ENCODE measurements at regions not wholly inside any gene's neighbourhood (a gene's known extent, or its start where the extent isn't known, plus 50 kb on each side); places are given as distances from the start of the nearest gene placed in this dataset.
"Not testable (repeated sequence)": the region's sequence is repeated elsewhere in the genome, so short reads cannot be mapped to it uniquely, and the experiment has no call there.

DNA sequence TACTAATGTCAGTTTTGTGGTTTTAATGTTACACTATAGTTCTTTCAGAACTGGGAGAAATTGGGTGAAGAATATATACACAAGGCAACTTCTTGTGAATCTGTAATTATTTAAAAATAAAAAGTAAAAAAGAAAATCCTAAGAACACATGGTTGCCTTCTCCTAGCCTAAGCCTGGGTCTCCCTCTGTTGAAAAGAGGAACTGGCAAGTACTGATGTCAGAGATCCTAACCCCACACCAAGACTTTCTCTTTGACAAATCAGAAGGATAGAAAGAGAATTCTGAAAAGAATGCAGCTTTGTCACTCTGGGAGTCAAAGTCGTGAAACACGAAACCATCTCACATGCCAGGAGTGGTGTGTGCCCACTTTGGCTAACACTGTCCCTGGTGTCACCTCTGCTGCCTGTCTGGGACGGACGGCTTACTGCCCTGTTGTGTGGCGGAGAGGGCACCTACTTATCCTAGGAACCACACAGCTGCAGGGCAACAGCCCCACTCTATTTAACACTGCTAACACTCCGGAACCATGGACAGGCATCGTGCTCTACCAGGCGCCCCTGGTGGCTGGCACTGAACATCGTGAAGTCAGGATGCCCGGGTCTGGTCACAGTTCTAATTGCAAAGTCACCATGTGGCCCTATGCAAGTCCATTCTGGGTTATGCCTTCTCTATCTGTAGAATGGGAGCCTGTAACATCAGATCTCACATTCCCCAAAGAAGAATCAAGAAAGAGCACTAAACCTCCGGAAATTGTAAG is 108.7 kb upstream of the CD82 start:
- no peak for DNase-seq

DNA sequence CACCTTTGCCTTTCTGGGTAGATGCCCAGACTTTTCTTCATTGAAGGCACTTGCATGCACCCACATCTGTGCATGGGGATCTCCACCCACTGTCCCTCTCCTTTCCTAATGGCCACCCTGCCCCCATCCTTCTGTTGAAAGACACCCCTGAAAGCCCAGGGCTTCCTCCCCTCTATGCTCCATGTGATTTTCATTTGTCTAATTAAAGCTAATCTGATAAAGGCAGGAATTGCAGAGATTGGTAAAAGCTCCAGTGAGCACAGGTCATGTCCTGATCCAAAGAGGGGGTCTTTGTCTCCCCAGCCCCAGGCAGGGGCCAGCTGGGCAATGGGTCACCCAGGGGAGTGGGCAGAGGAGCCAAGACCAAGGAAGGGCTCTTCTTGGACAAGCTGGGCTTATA is 107.6 kb upstream of the CD82 start:
- DNase-seq: no peak

GRCh38 chr11:44463751-44464150 is 101.7 kb upstream of the CD82 start:
- DNase-seq: no peak

DNA sequence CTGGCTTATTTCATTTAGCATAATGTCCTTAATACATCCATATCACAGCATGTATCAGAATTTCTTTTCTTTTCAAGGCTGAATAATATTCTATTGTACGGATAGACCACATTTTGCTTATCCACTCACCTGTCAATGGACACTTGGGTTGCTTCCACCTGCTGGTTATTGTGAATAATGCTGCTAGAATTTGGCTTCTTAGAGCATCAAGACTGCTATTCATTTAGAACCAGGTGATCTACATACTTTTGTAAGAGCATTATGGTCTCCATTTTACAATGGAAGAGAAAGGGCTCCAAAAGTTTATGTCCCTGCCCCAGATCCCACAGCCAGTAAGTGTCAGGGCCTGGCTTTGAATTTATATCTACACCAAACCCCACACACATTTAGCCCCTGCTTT is 100.7 kb upstream of the CD82 start:
- peak; percentile 12 for DNase-seq

DNA sequence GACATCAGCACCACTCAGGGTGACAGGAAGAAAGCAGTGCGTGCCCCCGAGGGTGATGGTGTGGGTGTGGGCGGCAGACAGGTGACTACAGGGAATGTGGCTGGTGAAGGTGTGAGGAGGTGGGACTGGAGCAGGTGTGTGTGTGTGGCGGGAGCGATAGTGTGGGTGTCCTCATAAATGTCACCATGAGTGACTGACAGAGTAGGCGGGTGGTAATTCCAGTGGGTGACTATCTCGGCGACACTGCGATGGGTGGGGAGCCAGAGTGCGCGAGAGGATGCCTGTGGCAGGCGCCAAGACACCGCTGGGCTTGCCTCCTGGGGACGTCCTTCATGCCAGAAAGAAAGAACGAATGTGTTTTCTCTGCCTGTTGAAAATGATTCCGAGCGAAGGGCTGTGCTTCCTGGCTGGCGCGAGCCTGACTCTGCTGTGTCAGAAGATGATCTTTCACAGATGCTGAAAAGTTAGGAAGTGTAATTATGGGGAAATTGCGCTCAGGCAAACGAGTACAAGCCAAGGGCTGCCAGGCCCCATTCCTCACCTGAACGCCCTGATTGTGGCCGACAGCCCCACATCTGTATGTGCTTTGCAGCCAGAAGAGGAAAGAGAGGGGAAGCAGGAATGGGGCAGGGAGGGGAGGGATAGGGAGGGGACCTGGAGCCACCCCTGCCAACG is 98.8 kb upstream of the CD82 start:
- no peak for DNase-seq

DNA sequence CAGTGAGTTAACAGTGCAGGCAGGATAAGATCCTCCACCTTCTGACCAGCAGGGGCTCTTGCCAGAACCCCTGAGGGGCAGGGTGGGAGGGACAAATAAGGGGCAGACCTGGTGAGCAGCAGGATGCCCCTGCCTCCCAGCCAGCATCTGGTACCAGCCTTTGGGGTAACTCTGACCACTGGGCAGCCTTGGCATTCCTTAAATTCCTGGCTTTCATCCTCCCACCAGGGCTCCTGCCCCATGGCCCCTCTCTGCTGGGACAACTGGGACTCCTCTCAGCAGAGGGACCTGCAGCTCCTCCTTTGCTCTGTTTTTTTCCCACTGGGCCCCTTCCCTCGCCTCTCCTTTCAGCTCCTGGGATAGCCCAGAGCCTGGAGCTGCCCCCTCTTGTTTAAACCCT is 98.0 kb upstream of the CD82 start:
- DNase-seq: no peak

DNA sequence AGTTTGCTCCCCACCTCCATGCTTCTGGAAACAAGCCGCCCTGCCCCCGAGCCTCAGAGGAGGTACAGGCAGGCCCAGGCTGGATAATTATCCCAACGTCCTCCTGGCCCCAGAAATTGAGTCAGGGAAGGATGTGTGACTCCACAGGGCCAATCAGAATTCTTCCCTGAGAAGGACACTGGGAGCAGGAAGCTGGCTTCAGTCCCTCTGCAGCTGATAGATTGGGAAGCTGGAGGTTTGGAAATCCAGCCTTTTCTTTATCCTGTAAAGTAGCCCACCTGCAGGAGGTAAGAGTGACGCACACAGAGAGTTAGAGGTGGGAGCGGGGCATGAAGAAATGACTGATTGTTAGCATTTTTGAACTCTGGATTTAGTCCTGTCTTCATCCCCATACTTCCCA is 97.5 kb upstream of the CD82 start:
- no peak for DNase-seq

DNA sequence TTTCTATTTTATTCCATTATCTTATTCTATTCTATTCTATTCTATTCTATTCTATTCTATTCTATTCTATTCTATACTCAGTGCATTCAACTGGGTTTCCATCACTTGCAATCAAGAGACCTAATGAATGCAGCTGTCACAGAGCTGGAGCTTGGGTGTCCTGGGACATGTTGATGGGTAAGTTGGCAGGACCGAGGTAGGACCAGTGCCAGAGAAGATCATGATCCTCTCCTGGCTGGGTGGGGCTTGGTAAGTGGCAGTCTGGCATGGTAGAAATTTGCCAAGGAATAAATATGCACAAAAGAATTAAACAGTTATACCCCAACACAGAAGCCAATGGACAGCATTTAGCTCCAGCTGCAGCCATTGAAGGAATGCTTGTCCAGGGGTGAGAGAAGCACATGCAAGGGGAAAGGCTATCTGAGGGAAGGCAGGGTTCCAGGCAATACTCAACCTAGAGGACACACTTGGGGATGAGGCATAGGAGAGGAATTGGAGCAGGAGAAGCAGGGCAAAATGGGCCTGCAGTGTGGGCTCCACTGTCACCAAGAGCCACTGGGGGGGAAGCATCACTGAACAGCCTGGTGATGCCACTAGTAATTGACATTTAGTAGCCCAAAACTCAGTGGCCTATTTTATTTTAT is 97.0 kb upstream of the CD82 start:
- no peak for DNase-seq

GRCh38 chr11:44469412-44469811 is 96.1 kb upstream of the CD82 start:
- DNase-seq: no peak

DNA sequence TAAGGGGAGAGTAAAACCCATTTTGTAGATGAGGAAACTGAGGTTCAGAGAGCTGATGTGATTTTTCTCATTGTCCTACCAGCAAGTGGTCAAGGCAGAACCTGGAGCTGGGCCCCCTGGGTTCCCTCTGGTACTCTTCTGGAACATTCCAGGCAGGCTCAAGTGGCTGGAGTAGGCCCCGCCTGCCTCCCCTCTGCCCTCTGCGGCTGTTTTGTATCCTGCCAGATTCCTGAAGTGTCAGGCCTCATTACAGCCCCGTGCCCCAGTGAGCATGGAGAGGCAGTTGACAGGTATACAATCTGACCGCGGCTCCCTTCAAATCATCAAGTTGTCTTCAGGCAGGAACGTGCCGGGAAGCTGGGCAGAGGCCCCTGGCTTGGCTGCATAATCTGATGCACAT is 94.6 kb upstream of the CD82 start:
- DNase-seq: no peak

GRCh38 chr11:44471603-44472002 is 93.9 kb upstream of the CD82 start:
- DNase-seq: no peak

GRCh38 chr11:44472916-44473315 is 92.5 kb upstream of the CD82 start:
- no peak for DNase-seq

DNA sequence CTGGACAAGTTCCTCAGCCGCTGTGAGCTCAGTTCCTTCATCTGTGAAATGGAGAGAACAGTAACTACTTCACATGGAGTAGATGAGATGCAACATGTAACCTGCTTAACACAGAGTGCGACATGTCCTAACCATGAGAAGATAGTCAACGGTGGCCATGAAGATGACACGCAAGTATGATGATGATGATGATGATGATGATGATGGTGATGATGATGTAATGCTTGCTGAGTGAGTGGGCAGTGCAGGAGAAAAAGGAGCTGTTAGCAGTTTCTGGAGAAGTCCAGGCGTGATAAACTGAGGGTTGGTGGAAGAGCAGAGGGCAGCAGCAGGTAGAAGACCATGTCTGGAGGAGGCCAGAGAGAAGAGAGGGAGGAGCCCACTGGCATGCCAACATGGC is 90.8 kb upstream of the CD82 start:
- DNase-seq: no peak

DNA sequence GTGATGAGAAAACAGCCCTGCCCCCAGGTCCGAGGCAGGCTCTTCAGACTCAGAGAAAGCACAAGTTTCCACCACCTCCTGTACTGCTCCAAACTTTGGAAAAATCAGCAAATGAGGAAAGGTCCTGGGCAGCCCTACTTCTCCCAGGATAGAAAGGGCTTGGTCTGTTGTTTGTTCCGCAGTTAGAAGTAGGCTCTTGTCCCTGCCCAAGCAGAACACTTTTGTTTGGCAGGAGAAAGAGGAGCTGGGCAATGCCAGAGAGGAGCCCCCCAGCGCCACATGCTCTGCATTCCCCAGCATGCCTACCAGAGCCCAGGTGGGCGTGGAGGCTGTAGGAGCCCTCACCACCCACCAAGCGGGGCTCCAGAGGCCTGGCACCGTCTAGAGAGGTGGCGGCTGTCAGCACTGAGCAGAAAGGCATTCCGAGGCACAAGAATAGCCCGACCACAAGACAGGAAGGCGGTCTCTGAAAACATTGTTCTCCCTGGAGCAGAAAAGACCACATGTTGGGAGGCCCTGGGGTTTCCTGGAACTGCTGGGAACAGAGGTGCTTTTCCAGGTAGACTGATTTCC is 90.3 kb upstream of the CD82 start:
- DNase-seq: no peak

DNA sequence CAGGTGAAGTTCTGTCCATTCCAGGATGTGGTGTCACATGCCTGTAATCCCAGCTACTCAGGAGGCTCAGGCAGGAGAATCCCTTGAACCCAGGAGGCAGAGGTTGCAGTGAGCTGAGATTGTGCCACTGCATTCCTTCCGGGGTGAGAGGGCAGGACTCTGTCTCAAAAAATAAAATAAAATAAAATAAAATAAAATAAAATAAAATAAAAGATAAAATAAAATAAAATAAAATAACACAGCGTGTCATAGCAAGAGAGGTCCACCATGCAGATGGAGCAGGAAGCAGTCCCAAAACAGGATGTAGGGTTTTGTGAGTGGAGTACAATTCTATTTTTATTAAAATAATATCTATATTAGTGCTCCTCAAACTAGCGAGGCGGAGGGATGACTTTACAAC is 83.1 kb upstream of the CD82 start:
- DNase-seq: not testable (repeated sequence)

DNA sequence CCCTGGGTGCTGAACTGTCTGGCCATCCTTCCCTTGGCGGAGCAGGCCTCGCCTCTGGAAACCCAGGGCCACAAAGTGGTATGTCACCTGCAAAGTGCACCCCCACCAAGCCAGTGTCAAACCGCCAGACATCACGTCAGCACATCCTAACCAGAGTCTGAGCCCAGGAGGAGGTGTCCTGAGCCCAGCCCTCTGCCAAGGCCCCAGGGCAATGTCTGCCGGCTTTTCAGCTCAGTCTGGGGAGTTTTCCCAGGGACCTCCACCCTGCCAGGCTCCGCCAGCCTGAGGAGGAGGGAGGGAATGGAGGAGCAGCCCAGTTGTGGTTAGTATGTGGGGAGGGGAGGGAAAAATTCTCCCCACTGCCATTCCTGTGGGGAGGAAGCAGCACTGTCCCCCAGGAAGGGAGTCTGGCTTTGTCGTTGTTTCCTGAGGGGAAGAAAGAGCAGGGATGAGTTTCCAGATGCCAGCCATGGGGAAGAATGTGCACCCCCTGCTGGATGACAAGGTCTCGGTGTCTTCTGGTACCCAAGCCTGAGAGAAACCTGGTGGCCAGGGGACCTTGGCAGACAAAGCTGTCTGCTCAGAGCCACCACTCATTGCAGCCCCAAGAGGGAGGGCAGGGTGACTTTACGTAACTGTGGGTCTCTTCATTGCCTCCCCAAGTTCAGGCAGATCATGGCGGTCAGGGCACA is 81.4 kb upstream of the CD82 start:
- no peak for DNase-seq

- DNase-seq: no peak
These were observed 77.1 kb upstream of the CD82 start for GRCh38 chr11:44488165-44488965.

DNA sequence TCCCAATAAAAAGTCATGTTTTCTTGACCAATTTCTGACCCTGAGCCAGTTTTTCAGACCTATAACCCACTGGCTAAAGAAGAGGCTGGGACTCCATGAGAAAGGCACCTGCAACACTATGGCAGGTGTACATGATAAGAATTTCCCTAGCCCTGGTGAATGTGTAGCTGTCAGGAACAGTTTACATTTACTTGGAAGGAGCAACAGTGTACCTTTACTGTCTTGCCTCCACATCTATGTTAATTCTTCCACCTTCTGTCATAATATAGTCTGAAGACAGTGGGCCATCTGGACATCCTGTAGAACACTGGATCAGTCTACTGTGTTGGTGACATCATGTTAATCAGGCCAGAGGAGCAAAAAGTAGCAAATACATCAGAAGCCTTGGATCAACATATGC is 72.1 kb upstream of the CD82 start:
- no peak for DNase-seq

DNA sequence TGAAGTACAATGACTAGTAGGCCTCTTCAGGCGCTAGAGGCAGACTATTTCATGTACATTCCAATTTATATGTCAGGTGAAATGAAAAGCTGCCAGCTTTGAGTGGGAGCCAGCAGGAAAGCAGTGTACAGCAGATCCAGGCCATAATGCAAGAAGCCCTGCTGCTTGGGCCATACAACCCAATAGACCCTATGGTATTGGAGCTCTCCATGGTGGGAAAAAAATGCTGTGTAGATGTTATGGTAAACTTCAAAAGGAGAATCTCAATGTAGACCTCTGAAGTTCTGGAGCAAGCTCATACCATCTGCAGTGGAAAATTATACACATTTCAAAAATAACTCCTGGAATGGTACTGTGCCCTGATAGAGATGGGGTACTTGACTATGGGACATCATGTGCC is 71.5 kb upstream of the CD82 start:
- DNase-seq: no peak

GRCh38 chr11:44494785-44495184 is 70.7 kb upstream of the CD82 start:
- DNase-seq: no peak

GRCh38 chr11:44496391-44496790 is 69.1 kb upstream of the CD82 start:
- DNase-seq: no peak

DNA sequence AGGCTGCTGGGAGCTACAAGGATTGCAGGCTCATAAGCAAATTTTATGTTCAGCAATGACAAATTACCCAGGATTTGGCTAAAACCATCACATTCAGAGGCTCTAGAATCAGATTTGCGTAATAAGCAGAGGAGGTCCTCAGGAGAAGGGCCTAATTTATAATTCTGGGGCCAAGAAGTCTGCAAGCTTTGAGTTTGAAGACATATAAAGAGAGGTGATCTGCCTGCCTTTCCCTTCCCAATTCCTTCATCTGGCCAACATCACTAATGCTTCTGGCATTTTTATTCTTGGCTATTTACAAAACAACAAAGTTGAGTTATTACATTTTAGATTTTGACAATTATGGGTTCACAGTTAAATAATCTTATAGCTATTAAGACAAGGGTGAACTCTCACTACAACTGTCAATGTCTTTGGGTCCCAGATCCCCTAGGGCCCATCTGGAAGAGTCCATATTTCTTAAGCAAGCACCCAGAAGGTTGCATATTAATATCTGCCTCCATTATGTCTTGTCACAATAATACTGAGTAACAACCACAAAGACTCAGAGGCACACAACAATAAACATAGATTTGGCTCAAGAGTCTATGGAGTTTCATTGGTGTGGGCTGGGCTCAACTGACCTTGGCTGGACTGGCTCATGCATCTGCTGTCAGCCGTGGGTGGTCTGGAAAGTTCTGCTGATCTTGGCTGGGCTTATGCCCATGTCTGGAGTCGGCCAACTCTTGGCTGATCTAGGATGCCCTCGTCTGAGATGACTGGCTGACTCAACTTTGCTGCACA is 67.2 kb upstream of the CD82 start:
- DNase-seq: no peak
